ENCODE measurements at regions not wholly inside any gene's neighbourhood (a gene's known extent, or its start where the extent isn't known, plus 50 kb on each side); places are given as distances from the start of the nearest gene placed in this dataset.

DNA sequence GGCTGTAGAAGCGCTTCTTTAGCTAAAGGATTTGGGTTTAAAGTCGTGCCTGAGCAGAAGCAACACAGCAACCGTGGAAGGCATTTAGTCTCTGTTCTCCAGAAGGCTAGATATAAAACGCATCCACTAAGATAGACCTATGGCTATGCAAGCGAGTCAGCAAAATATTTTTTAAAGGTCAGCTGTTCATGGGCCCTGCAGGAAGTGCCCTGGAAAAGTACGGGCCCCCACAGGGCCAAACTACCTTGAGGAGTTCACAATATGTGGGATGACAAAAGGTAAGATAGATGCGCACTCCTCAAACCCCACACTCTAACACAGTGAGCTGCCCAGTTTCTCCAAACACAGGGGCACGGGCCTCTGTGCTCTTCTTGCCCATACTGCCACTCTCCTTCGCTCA lies 261.6 kb downstream of the VPS13C start:
- no TSS peak for BruUV-seq (replicated peaks)
- Histone ChIP-seq H3K4me2 (ENCODE audit: insufficient read depth, low read length) (no peak overlapping the region), H3K27ac (ENCODE audit: insufficient read depth, low read depth, low read length) (no peak overlapping the region), H3K9me3 (replicated peaks; ENCODE audit: control insufficient read depth, insufficient read depth, low read length) (no peaks in the 10 kb centered on the region), H3K9ac (replicated peaks; ENCODE audit: extremely low read depth, insufficient read depth, low read length) (no peak overlapping the region), H3K36me3 (ENCODE audit: control insufficient read depth in 2 of 2, extremely low read depth in 1 of 2, insufficient read depth in 2 of 2, low read length in 2 of 2) (no peaks in the 10 kb centered on the region), H3K4me1 (ENCODE audit: control insufficient read depth, extremely low read depth, insufficient read depth, low read length) (no peaks in the 10 kb centered on the region), H3K79me2 (ENCODE audit: control insufficient read depth, insufficient read depth, low read length) (no peaks in the 10 kb centered on the region), H3K4me3 (replicated peaks in 1 of 3; ENCODE audit: insufficient read depth in 1 of 3, low read depth in 1 of 3, low read length in 3 of 3) (no peak overlapping the region), H2AFZ (ENCODE audit: low read depth, low read length) (no peak overlapping the region), H4K20me1 (replicated peaks; ENCODE audit: control insufficient read depth, extremely low read depth, insufficient read depth, low read length) (no peaks in the 10 kb centered on the region), H3K9me1 (replicated peaks; ENCODE audit: control insufficient read depth, extremely low read depth, insufficient read depth, low read length) (no peaks in the 10 kb centered on the region), H3K27me3 (ENCODE audit: control insufficient read depth in 2 of 2, insufficient read depth in 2 of 2, low read length in 2 of 2) (no peaks in the 10 kb centered on the region)
- TF ChIP-seq JUN (IDR thresholded peaks at IDR 0.05; ENCODE audit: borderline replicate concordance, insufficient read depth, insufficient read length, low read depth) (no peak), POLR2A (IDR thresholded peaks at IDR 0.05; ENCODE audit: low read depth, low read length) (no peak), MYC (IDR thresholded peaks at IDR 0.05; ENCODE audit: low read depth, low read length) (no peak), POLR2AphosphoS5 (IDR thresholded peaks at IDR 0.05; ENCODE audit: insufficient read depth, low read depth, low read length) (no peak), FOS (IDR thresholded peaks at IDR 0.05; ENCODE audit: borderline replicate concordance, insufficient read depth, low read length) (no peak), GATA2 (IDR thresholded peaks at IDR 0.05; ENCODE audit: insufficient read depth, insufficient read length, low read depth, low read length) (no peak), CTCF (IDR thresholded peaks at IDR 0.05; ENCODE audit: extremely low read depth in 1 of 2, insufficient read depth in 1 of 2, low read depth in 1 of 2, low read length in 2 of 2) (no peak), MAX (IDR thresholded peaks at IDR 0.05; ENCODE audit: insufficient read depth, insufficient read length) (no peak), EZH2 (IDR thresholded peaks at IDR 0.05; ENCODE audit: borderline replicate concordance, low read depth, low read length, severe bottlenecking) (no peak)
- ChIA-PET POLR2A (no interaction called here), CTCF (interaction anchor here (1.2 to 2.2 kb wide), 2 partner anchors 35 to 40 kb away, joined by 3 to 7 read pairs; no protein-coding TSS in a partner anchor)
- DNase-seq (ENCODE audit: low read depth, low spot score), result no peak
- dilution Hi-C loops (cut with MboI; ENCODE audit: extremely low pct_ligation_motif_present, low sequenced_read_pairs), result no loop called here
- intact Hi-C loops (cut with micrococcal nuclease), result no loop called here
- FAIRE-seq, result no peak
